ENCODE measurements at regions not wholly inside any gene's neighbourhood (a gene's known extent, or its start where the extent isn't known, plus 50 kb on each side); places are given as distances from the start of the nearest gene placed in this dataset.
"Not testable (repeated sequence)": the region's sequence is repeated elsewhere in the genome, so short reads cannot be mapped to it uniquely, and the experiment has no call there.

GRCh38 chr13:54928071-54928470 is 1899.5 kb downstream of the OLFM4 start:
- intact Hi-C loops (cut with DNase I): no loop called here
- no peak for DNase-seq (ENCODE audit: low spot score)

GRCh38 chr13:54934121-54934520 is 1905.5 kb downstream of the OLFM4 start:
- DNase-seq (ENCODE audit: low spot score): no peak
- intact Hi-C loops (cut with DNase I): no loop called here

DNA sequence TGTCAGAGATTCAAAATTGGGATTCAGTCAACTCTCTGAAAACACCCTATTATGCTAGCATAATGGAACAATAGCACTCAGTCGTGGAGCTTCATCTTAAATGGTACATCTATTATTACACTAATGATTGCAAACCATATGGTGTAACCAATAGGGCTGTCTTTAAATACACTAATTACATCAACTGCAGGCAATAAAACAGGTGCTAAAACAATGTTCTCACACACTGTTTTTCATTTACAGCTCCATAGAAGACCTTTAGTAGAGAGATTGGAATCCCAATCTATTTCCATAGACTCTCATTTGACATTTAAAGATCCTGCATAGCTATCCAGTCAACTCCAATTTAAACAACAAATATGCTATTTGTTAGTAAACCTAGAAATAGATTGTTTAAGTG is 1917.4 kb downstream of the OLFM4 start:
- DNase-seq (ENCODE audit: low spot score): no peak
- intact Hi-C loops (cut with DNase I): no loop called here

DNA sequence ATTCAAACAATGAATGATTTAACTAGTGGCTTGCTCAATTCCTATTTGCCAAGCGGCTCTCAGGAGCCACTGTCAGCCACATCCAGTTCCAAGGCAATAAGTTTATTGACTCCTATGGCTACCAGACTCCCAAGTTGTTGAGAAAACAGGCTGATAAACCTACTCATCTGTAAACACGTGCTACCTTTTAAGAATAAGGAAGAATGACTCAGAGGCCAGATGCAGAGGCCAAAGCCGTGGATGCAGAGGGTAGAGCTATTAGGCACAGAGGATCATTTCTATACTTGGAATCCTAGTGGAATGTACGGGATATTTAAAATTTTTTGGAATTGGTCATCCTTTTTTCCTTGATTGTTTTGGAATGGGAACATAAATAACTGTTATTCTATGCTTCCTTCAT is 1921.1 kb downstream of the OLFM4 start:
- intact Hi-C loops (cut with DNase I): no loop called here
- no peak for DNase-seq (ENCODE audit: low spot score)

DNA sequence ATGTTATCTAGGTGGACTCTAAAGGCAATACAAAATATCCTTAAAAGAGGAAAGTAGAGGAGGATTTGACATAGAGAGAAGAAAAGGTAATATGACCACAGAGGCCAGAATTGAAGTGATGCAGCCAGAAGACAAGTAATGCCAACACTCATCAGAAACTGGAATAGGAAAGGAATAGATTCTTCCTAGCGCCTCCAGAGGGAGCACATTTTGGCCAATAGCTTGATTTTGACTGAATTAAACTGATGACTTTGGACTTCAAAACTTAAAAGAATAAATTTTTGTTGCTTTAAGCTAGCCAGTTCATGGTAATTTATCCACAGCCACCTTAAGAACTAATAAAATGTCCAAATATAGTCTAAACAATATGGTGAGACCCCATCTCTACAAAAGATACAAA is 1921.9 kb downstream of the OLFM4 start:
- intact Hi-C loops (cut with DNase I): no loop called here
- no peak for DNase-seq (ENCODE audit: low spot score)

DNA sequence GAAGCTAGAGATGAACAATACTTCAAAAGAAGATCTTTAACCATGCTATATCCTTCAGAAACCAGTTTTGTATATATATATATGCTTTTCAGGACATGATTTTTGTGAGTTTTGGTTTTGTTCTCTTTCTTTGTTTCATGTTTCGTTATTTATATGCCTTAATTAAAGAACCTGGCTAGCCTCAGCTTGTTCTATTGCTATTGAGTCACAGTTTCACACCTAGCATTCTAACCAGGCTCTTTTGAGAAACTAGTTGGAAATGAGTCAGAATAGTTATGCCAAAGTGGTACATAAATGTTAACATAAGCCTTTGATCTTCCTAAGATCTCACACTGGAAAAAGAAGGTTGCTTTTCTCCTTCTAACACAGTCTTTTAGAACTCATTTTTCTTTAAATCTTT is 1925.2 kb downstream of the OLFM4 start:
- DNase-seq (ENCODE audit: low spot score): no peak
- intact Hi-C loops (cut with DNase I): no loop called here

DNA sequence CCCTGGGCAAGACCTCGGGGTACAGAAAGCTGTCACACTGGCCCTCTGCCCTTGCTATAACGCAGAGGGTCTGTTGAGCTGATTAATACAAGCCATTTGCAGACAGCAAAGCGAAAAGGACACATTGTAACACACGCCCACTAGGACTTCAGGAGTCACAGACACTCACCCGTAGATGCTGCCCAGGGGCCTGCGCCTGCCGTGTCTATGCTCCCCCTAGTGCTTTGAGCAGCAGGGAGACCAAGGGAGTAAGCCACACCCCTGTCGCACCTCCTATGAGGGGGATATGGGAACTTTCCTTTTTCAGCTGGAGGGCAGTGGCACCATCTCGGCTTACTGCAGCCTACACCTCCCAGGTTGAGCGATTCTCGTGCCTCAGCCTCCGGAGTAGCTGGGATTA is 1930.2 kb downstream of the OLFM4 start:
- intact Hi-C loops (cut with DNase I): no loop called here
- DNase-seq (ENCODE audit: low spot score): no peak

DNA sequence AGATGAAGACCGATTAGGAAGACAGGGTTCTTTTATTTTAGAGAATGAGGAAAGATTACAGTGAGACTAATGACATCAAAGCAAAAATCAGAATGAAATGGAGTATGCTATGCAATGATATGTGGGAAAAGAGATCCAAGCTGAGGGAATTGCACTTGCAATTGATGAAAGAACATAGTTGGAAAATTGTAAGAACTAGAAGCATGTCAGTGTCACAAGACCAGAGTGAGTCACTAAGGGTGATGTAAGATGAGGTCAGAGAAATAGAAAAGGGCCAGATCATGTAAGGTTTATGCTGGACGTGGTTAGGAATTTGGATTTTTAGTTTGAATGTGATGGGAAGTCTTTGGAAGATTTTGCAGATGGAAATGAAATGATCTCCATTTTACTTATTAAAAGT is 1937.3 kb downstream of the OLFM4 start:
- intact Hi-C loops (cut with DNase I): no loop called here
- no peak for DNase-seq (ENCODE audit: low spot score)

DNA sequence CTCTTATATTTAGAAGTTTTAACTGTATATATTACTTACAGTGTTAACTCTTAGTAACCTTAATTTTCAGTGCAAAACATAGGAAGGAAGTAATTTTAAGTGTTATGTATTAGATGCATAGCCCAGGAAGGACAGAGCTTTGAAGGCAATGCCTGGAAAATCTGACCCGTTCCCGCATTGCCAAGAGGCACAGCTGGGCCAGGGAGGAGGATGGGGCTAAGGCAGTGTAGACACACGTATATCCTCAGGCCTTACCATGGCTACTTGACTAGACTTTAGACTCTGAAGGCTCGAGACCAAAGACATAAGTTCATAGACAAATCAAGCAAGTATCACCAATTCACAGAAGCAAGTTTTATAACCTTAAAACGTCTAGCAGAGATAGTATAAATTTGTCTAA is 1944.2 kb downstream of the OLFM4 start:
- intact Hi-C loops (cut with DNase I): no loop called here
- no peak for DNase-seq (ENCODE audit: low spot score)

- no peak for DNase-seq (ENCODE audit: low spot score)
- intact Hi-C loops (cut with DNase I): no loop called here
Measured at GRCh38 chr13:54975676-54976075, 1947.1 kb downstream of the OLFM4 start.

DNA sequence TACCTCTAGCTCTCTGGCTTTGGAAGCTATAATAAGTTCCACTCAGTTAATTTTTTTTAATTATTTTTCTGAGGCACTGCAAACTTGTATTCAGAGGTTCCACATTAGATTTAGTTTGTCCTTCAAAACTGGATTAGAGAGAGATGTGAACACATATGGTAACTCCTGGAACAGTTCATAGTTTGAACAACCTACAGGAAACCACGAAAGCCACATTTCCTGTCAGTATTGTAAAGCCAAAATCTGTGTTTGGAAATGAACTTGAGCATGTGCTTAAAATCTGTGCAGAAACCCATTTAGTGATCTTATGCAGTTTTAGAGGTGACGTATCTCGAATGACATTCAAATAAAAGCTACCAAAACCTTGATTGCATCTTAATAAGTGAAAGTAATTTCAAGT is 1952.0 kb downstream of the OLFM4 start:
- intact Hi-C loops (cut with DNase I): no loop called here
- no peak for DNase-seq (ENCODE audit: low spot score)

DNA sequence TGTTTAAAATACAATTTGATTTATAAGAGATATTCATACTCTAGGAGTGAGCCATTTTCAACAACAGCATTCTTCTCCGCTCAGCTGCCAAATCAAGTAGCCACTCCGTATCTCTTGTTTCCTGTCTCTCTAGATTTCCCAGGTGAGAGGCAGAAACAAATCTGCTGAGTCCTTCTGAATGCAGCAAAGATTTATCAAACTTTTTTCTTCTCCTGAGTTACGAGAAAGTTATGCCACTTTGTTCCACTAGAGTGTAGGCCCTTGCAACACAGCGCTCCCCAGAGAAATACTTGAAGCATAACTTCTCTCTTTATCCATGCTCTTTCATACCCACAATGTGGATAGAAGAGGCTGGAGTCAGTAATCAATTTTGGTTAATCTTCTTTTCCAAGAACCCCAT is 1960.8 kb downstream of the OLFM4 start:
- intact Hi-C loops (cut with DNase I): no loop called here

GRCh38 chr13:54999399-54999907 is 1970.8 kb downstream of the OLFM4 start:
- DNase-seq (ENCODE audit: low spot score): no peak
- intact Hi-C loops (cut with DNase I): no loop called here

More for the DNA sequence above, 1960.8 kb downstream of the OLFM4 start:
- no peak for DNase-seq (ENCODE audit: low spot score)

GRCh38 chr13:55000043-55000442 is 1971.4 kb downstream of the OLFM4 start:
- no peak for DNase-seq (ENCODE audit: low spot score)
- intact Hi-C loops (cut with DNase I): no loop called here

GRCh38 chr13:55000844-55001243 is 1972.2 kb downstream of the OLFM4 start:
- intact Hi-C loops (cut with DNase I): no loop called here
- DNase-seq (ENCODE audit: low spot score): no peak

- DNase-seq (ENCODE audit: low spot score): no peak
- intact Hi-C loops (cut with DNase I): no loop called here
Measured at GRCh38 chr13:55001881-55002280, 1973.3 kb downstream of the OLFM4 start.

DNA sequence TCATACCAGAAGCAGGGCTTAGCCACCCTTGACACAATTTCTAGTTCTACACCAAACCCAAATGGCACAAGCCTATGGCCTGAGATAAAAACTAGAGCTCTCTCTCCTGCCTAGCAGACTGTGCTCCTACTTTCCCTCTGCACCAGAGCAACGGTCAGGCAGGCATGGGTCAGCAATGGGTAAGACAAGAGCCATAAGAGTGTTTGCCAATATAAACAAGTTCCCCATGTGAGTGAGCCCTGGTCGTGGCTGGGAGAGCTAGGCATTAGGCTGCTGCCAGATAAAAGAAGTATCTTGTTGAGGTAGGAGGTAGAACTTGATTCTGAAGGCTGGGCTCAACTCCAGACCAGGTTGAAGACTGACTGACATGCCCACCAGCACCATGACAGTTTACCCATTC is 1979.1 kb downstream of the OLFM4 start:
- intact Hi-C loops (cut with DNase I): no loop called here
- DNase-seq (ENCODE audit: low spot score): no peak

GRCh38 chr13:55013051-55013450 is 1984.4 kb downstream of the OLFM4 start:
- intact Hi-C loops (cut with DNase I): no loop called here
- DNase-seq (ENCODE audit: low spot score): no peak

GRCh38 chr13:55029280-55029679 is 2000.7 kb downstream of the OLFM4 start:
- intact Hi-C loops (cut with DNase I): no loop called here
- DNase-seq (ENCODE audit: low spot score): no peak

- intact Hi-C loops (cut with DNase I): no loop called here
- no peak for DNase-seq (ENCODE audit: low spot score)
Measured at GRCh38 chr13:55038230-55038629, 2009.6 kb downstream of the OLFM4 start.

- intact Hi-C loops (cut with DNase I); DNase-seq (ENCODE audit: low spot score): not testable (repeated sequence)
Measured at GRCh38 chr13:55053891-55054550, 2025.4 kb downstream of the OLFM4 start.

DNA sequence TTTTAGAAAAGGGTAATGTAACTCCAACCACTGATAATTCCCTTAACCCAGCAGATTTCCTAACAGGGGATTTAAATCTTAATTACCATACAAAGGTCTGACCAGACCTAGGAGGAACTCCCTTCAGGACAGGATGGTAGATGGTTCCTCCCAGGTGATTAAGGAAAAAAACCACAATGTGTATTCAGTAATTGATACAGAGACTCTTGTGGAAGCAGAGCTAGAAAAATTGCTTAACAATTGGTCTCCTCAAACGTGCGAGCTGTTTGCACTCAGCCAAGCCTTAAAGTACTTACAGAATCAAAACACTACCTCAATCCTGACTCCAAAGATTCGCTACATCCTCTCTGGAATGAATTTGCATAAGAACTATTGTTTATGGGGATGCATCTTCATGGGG is 2027.1 kb downstream of the OLFM4 start:
- DNase-seq (ENCODE audit: low spot score); intact Hi-C loops (cut with DNase I): not testable (repeated sequence)

Measured in posterior vena cava (tissue), 2 donors.